Spleen (tissue), 7 donors: ENCODE measurements at regions not wholly inside any gene's neighbourhood (a gene's known extent, or its start where the extent isn't known, plus 50 kb on each side); places are given as distances from the start of the nearest gene placed in this dataset.

Experiments
- POLR2A ChIP-seq, 3 donors: fragments of 450-650 bp; IDR thresholded peaks; one replicate each; pipeline ENCODE4 v1.5.1; 2017; ENCODE audit warnings: antibody characterized with exemption in 3 of 3, mild to moderate bottlenecking in 1 of 3
- POLR2AphosphoS5 ChIP-seq, 3 donors: sonication (generic); formaldehyde crosslinking; IDR thresholded peaks; one replicate each; pipeline ENCODE4 v1.5.1; 2017; ENCODE audit warnings: antibody characterized with exemption in 3 of 3
- TF ChIP-seq, protein P1 (sequence below), 11 experiments: fragments of 200-600 bp in 7 of 11; fragments of 450-650 bp in 4 of 11; sonication (generic) in 4 of 11; IDR thresholded peaks in 8 of 11; conservative IDR thresholded peaks in 3 of 11; 1 replicate in 7 of 11; 2 replicates in 4 of 11; pipeline versions ENCODE4 v1.4.0 to v1.8.0; 2016 to 2021; ENCODE audit warnings: antibody characterized with exemption in 11 of 11, inconsistent platforms in 4 of 11, mild to moderate bottlenecking in 1 of 11
- donor health status: DM: no; HTN: no; CAD: no; lungs with moderate emphysema.
- donor health status: DM: no; HTN: no; CAD: no.
- donor health status: DM: no; HTN: no; CAD: no.

DNA sequence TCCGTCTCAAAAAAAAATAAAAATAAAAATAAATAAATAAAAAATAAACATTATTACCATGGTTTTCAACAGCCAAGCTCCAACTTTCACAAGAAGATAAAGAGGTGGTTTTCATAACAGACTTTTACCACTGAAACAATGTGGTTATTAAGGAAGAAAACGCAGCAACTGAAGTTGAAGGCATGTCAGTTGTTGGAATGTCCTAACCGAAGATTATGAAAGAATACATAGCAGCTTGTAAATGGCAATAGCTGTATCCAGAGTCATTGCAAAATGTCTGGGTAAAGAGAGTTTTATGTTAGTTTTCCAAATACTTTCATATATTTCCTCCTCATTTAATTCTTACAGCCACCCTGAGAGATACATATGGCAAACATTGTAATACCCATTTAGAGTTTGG is 161.6 kb upstream of the MARCKS start:
- TF ChIP-seq POLR2AphosphoS5 (IDR thresholded peaks at IDR 0.05) (no peak), POLR2A (IDR thresholded peaks at IDR 0.05) (no peak)
- TF ChIP-seq, protein P1, sequence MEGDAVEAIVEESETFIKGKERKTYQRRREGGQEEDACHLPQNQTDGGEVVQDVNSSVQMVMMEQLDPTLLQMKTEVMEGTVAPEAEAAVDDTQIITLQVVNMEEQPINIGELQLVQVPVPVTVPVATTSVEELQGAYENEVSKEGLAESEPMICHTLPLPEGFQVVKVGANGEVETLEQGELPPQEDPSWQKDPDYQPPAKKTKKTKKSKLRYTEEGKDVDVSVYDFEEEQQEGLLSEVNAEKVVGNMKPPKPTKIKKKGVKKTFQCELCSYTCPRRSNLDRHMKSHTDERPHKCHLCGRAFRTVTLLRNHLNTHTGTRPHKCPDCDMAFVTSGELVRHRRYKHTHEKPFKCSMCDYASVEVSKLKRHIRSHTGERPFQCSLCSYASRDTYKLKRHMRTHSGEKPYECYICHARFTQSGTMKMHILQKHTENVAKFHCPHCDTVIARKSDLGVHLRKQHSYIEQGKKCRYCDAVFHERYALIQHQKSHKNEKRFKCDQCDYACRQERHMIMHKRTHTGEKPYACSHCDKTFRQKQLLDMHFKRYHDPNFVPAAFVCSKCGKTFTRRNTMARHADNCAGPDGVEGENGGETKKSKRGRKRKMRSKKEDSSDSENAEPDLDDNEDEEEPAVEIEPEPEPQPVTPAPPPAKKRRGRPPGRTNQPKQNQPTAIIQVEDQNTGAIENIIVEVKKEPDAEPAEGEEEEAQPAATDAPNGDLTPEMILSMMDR (IDR thresholded peaks at IDR 0.05 in 8 of 11, conservative IDR thresholded peaks at IDR 0.05 in 3 of 11), result no peak
